ENCODE measurements at regions not wholly inside any gene's neighbourhood (a gene's known extent, or its start where the extent isn't known, plus 50 kb on each side); places are given as distances from the start of the nearest gene placed in this dataset.

GRCh38 chr6:102126488-102126887 lies 733.0 kb downstream of the GRIK2 start:
- Histone ChIP-seq H3K14ac (ENCODE audit: low read length) (no peak overlapping the region), H3K18ac (ENCODE audit: low read length) (no peak overlapping the region), H2BK120ac (ENCODE audit: insufficient read depth, low read length, poor library complexity) (no peak overlapping the region), H4K91ac (ENCODE audit: low read depth, low read length) (no peak overlapping the region), H3K79me1 (ENCODE audit: low read length) (no peaks in the 10 kb centered on the region), H4K8ac (ENCODE audit: low read depth, low read length) (no peak overlapping the region), H3K27me3 (ENCODE audit: insufficient read depth, low read length) (no peaks in the 10 kb centered on the region), H4K12ac (ENCODE audit: low read depth, low read length) (no peak overlapping the region), H3K9me3 (ENCODE audit: insufficient read depth, low read depth, low read length) (no peaks in the 10 kb centered on the region), H3K4ac (ENCODE audit: low read depth, low read length) (no peak overlapping the region), H3K4me3 (ENCODE audit: low read depth, low read length) (no peak overlapping the region), H2AFZ (ENCODE audit: insufficient read depth, low read length, poor library complexity) (no peak overlapping the region), H3K36me3 (ENCODE audit: control insufficient read depth in 1 of 2, insufficient read depth in 2 of 2, low read length in 2 of 2) (no peaks in the 10 kb centered on the region), H3K4me2 (ENCODE audit: low read length) (no peak overlapping the region), H3K23ac (ENCODE audit: low read length) (no peak overlapping the region), H3K79me2 (ENCODE audit: control insufficient read depth, insufficient read depth, low read length, poor library complexity) (no peaks in the 10 kb centered on the region), H3K27ac (ENCODE audit: low read depth, low read length) (no peak overlapping the region), H2BK5ac (ENCODE audit: low read depth, low read length, poor library complexity) (no peak overlapping the region), H2BK12ac (ENCODE audit: low read length) (no peak overlapping the region), H2AK5ac (ENCODE audit: low read length) (no peak overlapping the region), H3K9ac (ENCODE audit: low read length) (no peak overlapping the region), H3K4me1 (ENCODE audit: control insufficient read depth in 1 of 2, insufficient read depth in 2 of 2, low read length in 2 of 2) (no peaks in the 10 kb centered on the region)
- no peak for DNase-seq
- no CpG with 5 or more reads among the region's 1 CpG for WGBS (ENCODE audit: extremely low coverage, insufficient coverage, insufficient read length)

DNA sequence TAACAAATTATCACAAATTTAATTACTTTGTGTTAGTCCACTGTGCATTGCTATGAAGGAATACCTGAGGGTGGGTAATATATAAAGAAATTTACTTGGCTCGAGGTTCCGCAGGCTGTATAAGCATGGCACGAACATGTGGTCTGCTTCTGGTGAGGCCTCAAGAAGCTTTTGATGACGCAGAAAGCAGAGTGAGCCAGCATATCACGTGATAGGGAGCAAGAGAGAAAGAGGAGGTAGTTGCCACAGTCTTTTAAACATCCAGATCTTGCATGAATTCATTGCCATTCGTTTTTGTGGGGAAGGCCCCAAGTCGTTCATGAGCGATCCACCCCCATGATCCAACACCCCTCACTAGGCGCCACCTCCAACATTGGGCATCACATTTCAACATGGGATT lies 733.7 kb downstream of the GRIK2 start:
- Histone ChIP-seq H2AK5ac (ENCODE audit: low read length) (no peak overlapping the region), H3K4me2 (ENCODE audit: low read length) (no peak overlapping the region), H2BK12ac (ENCODE audit: low read length) (no peak overlapping the region), H3K9ac (ENCODE audit: low read length) (no peak overlapping the region), H3K4me1 (ENCODE audit: control insufficient read depth in 1 of 2, insufficient read depth in 2 of 2, low read length in 2 of 2) (no peaks in the 10 kb centered on the region), H3K4ac (ENCODE audit: low read depth, low read length) (no peak overlapping the region), H3K27ac (ENCODE audit: low read depth, low read length) (no peak overlapping the region), H3K27me3 (ENCODE audit: insufficient read depth, low read length) (no peaks in the 10 kb centered on the region), H4K91ac (ENCODE audit: low read depth, low read length) (no peak overlapping the region), H3K9me3 (ENCODE audit: insufficient read depth, low read depth, low read length) (no peaks in the 10 kb centered on the region), H2BK120ac (ENCODE audit: insufficient read depth, low read length, poor library complexity) (no peak overlapping the region), H3K79me1 (ENCODE audit: low read length) (no peaks in the 10 kb centered on the region), H3K79me2 (ENCODE audit: control insufficient read depth, insufficient read depth, low read length, poor library complexity) (no peaks in the 10 kb centered on the region), H3K23ac (ENCODE audit: low read length) (no peak overlapping the region), H2BK5ac (ENCODE audit: low read depth, low read length, poor library complexity) (no peak overlapping the region), H3K36me3 (ENCODE audit: control insufficient read depth in 1 of 2, insufficient read depth in 2 of 2, low read length in 2 of 2) (no peaks in the 10 kb centered on the region), H3K14ac (ENCODE audit: low read length) (no peak overlapping the region), H3K18ac (ENCODE audit: low read length) (no peak overlapping the region), H2AFZ (ENCODE audit: insufficient read depth, low read length, poor library complexity) (no peak overlapping the region), H4K12ac (ENCODE audit: low read depth, low read length) (no peak overlapping the region), H3K4me3 (ENCODE audit: low read depth, low read length) (no peak overlapping the region), H4K8ac (ENCODE audit: low read depth, low read length) (no peak overlapping the region)
- WGBS (ENCODE audit: extremely low coverage, insufficient coverage, insufficient read length), result no CpG with 5 or more reads among the region's 9 CpGs
- no peak for DNase-seq

DNA sequence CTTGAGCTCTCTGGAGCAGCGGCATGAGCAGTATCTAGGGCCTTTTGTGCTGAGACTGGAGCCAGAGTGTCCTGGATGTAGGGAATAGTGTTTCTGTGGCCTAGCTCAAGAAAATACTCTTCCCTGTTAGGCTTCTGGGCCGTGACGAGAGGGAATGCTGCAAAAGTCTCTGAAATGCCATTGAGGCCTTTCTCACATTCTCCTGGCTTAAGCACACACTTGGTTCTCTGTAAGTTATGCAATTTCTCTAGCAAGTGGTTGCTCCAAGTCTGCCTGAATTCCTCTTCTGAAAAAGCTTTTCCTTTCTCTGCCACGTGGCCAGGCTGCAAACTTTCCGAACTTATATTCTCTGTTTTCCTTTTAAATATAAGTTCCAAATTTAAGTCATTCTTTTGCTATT lies 744.4 kb downstream of the GRIK2 start:
- no peaks in the 10 kb centered on the region for H3K27me3 ChIP-seq (ENCODE audit: insufficient read depth, low read length)
- H3K4ac ChIP-seq (ENCODE audit: low read depth, low read length), result no peak overlapping the region
- no peak overlapping the region for H2BK12ac ChIP-seq (ENCODE audit: low read length)
- no peak overlapping the region for H2BK5ac ChIP-seq (ENCODE audit: low read depth, low read length, poor library complexity)
- no CpG with 5 or more reads among the region's 5 CpGs for WGBS (ENCODE audit: extremely low coverage, insufficient coverage, insufficient read length)
- no peaks in the 10 kb centered on the region for H3K9me3 ChIP-seq (ENCODE audit: insufficient read depth, low read depth, low read length)
- no peak overlapping the region for H3K4me2 ChIP-seq (ENCODE audit: low read length)
- H3K4me1 ChIP-seq (ENCODE audit: control insufficient read depth in 1 of 2, insufficient read depth in 2 of 2, low read length in 2 of 2), result no peaks in the 10 kb centered on the region
- H3K9ac ChIP-seq (ENCODE audit: low read length), result no peak overlapping the region
- H3K14ac ChIP-seq (ENCODE audit: low read length), result no peak overlapping the region
- H3K79me1 ChIP-seq (ENCODE audit: low read length), result no peaks in the 10 kb centered on the region
- peaks cover 0 to 3% of the 10 kb centered on the region in 2 experiments for H3K36me3 ChIP-seq (ENCODE audit: control insufficient read depth in 1 of 2, insufficient read depth in 2 of 2, low read length in 2 of 2)
- no peak overlapping the region for H3K27ac ChIP-seq (ENCODE audit: low read depth, low read length)
- H4K91ac ChIP-seq (ENCODE audit: low read depth, low read length), result no peak overlapping the region
- H2AK5ac ChIP-seq (ENCODE audit: low read length), result no peak overlapping the region
- H2AFZ ChIP-seq (ENCODE audit: insufficient read depth, low read length, poor library complexity), result no peak overlapping the region
- no peak overlapping the region for H4K8ac ChIP-seq (ENCODE audit: low read depth, low read length)
- no peaks in the 10 kb centered on the region for H3K79me2 ChIP-seq (ENCODE audit: control insufficient read depth, insufficient read depth, low read length, poor library complexity)
- H2BK120ac ChIP-seq (ENCODE audit: insufficient read depth, low read length, poor library complexity), result no peak overlapping the region
- no peak overlapping the region for H3K4me3 ChIP-seq (ENCODE audit: low read depth, low read length)
- no peak overlapping the region for H4K12ac ChIP-seq (ENCODE audit: low read depth, low read length)
- no peak for DNase-seq
- H3K18ac ChIP-seq (ENCODE audit: low read length), result no peak overlapping the region
- no peak overlapping the region for H3K23ac ChIP-seq (ENCODE audit: low read length)

DNA sequence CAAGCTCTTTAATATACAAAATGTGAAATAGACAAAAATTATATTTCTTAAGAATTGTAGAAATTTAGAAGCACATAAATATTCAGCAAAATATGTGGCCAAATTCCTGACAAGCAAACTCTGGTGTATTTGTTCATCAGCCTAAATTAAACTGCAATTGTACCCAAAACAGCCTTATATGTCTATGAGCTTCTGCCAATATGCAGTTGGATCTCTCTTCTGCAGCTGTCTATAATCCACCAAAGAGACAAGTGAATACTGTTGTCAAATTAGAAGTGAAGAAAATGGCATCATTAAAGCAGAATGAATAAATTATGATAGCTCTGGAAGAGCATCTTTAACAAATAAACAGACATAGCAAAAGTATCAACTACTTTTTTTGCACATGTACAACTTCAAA lies 755.7 kb downstream of the GRIK2 start:
- Histone ChIP-seq H3K9me3 (ENCODE audit: insufficient read depth, low read depth, low read length) (no peaks in the 10 kb centered on the region), H2BK5ac (ENCODE audit: low read depth, low read length, poor library complexity) (no peak overlapping the region)

More for the DNA sequence above, 755.7 kb downstream of the GRIK2 start:
- Histone ChIP-seq H3K27ac (ENCODE audit: low read depth, low read length) (no peak overlapping the region), H3K79me1 (ENCODE audit: low read length) (no peaks in the 10 kb centered on the region), H3K27me3 (ENCODE audit: insufficient read depth, low read length) (no peaks in the 10 kb centered on the region), H3K36me3 (ENCODE audit: control insufficient read depth in 1 of 2, insufficient read depth in 2 of 2, low read length in 2 of 2) (no peaks in the 10 kb centered on the region), H3K23ac (ENCODE audit: low read length) (no peak overlapping the region), H4K8ac (ENCODE audit: low read depth, low read length) (no peak overlapping the region), H3K4me2 (ENCODE audit: low read length) (no peak overlapping the region), H3K14ac (ENCODE audit: low read length) (no peak overlapping the region), H4K91ac (ENCODE audit: low read depth, low read length) (no peak overlapping the region), H3K9ac (ENCODE audit: low read length) (no peak overlapping the region), H3K79me2 (ENCODE audit: control insufficient read depth, insufficient read depth, low read length, poor library complexity) (no peaks in the 10 kb centered on the region), H3K4ac (ENCODE audit: low read depth, low read length) (no peak overlapping the region), H2BK120ac (ENCODE audit: insufficient read depth, low read length, poor library complexity) (no peak overlapping the region), H2BK12ac (ENCODE audit: low read length) (no peak overlapping the region), H3K4me1 (ENCODE audit: control insufficient read depth in 1 of 2, insufficient read depth in 2 of 2, low read length in 2 of 2) (no peaks in the 10 kb centered on the region), H3K4me3 (ENCODE audit: low read depth, low read length) (no peak overlapping the region), H2AFZ (ENCODE audit: insufficient read depth, low read length, poor library complexity) (no peak overlapping the region), H3K18ac (ENCODE audit: low read length) (no peak overlapping the region), H4K12ac (ENCODE audit: low read depth, low read length) (no peak overlapping the region), H2AK5ac (ENCODE audit: low read length) (no peak overlapping the region)
- DNase-seq, result no peak

All from trophoblast cell (in vitro differentiated cells and primary cell).